HG02970 (cell line): ENCODE measurements at regions not wholly inside any gene's neighbourhood (a gene's known extent, or its start where the extent isn't known, plus 50 kb on each side); places are given as distances from the start of the nearest gene placed in this dataset.

Experiments
- ATAC-seq: cut with Tn5 transposase; IDR thresholded peaks from one replicate; pipeline ENCODE4 v1.9.1; 2021; ENCODE audit warnings: mild to moderate bottlenecking, moderate library complexity, moderate number of reproducible peaks; ENCODE audit not compliant: unreplicated experiment, low FRiP score

DNA sequence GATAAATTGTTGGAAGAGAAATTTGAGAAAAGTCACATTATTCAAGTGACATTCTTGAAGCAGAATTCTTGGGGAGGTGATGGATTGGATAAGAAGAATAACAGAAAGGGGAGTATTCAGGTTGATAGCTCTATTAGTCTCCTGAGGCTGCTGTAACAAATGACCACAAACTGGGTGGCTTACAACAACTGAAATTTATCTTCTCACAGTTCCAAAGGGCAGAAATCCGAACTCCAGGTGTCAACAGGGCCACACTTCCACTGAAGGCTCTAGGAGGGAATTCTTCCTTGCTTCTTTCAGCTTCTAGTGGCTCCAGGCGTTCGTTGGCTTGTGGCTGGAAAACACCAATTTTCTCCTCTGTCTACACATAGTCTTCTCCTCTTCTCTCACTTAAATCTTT, 99.8 kb downstream of the TES start:
- no peak for ATAC-seq

DNA sequence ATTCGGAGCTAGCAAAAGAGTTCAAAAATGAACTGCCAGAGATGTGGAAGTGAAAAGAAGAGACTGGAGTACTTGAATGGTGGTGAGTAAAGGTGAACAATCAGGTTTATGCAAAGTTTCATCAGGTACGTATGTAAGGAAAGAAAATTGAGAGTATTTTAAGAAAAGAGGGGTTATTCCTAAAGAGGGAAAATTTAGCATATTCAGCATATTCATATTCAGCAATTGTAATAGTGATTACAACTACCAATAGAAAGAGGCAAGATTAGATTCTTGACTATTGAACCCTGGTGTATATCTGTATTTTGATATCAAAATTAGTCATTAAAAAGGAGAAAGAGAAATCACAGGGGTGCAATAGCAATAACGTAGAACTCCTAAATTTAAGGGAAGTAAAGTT, 100.9 kb downstream of the TES start:
- ATAC-seq: no peak

DNA sequence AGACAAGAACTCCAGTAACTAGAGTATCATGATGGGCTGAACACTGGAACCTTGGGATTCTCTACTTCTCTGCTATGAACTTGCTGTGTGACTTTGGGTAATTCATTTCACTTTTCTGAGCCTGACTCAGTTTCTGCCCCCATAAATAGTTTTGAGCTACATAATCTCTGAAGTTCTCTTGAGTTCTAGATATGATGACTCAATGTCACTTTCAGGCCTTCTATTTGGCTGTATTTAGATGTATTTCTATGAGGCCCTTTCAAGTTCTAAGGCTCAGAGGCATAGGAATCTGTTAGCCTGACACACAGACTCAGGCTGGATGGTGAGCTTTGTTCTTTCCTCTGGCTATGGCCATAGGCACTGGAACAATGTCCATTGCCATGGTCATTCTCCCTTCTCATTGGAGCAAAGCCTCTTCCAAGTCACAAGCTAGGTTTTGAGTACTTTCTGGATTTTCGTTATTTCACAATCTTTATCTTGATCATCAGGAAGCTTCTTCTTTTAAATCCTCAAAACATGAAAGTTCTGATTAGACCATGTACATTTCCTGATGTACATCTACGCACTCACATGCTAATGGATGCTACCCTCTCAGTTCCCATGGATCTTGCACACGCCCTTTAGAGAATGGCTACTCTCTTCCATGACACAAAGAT, 101.6 kb downstream of the TES start:
- no peak for ATAC-seq

DNA sequence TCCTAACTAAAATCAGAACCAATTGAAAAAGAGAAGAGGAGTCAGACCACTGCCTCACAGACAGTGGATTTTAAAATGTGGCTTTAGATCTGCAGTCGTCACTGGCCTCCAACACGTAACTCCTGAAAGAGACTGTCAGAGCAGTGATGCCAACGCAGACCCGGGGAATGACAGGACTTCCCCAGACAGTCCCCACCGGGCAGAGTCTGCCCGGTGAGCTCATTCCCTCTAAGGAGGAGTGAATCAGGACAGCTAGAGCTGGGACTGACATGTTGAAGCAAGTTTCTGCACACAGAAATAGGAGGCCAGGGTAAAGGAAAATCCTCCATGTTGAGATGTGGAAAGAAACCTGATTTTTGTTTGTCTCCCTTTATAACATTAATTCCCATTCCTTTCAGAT, 105.0 kb downstream of the TES start:
- no peak for ATAC-seq

DNA sequence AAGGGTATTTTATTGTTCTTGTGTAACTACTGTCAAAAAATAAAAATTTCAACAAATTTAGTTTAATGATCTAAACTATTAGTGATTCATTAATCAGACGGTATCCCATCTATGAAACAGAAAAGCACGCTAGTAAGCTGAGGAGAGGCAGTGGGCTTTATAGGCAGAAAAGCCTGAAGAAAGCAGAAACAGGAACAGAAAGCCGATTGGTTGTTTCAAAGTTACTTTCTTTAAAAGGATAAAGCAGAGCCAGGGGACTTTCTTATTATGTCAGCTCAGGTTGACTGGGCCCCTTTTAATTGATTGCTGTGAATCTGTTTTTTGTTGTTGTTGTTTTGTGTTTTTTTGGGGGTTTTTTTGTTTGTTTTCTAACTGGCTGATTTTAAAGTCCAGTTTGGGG, 105.5 kb downstream of the TES start:
- ATAC-seq: no peak

DNA sequence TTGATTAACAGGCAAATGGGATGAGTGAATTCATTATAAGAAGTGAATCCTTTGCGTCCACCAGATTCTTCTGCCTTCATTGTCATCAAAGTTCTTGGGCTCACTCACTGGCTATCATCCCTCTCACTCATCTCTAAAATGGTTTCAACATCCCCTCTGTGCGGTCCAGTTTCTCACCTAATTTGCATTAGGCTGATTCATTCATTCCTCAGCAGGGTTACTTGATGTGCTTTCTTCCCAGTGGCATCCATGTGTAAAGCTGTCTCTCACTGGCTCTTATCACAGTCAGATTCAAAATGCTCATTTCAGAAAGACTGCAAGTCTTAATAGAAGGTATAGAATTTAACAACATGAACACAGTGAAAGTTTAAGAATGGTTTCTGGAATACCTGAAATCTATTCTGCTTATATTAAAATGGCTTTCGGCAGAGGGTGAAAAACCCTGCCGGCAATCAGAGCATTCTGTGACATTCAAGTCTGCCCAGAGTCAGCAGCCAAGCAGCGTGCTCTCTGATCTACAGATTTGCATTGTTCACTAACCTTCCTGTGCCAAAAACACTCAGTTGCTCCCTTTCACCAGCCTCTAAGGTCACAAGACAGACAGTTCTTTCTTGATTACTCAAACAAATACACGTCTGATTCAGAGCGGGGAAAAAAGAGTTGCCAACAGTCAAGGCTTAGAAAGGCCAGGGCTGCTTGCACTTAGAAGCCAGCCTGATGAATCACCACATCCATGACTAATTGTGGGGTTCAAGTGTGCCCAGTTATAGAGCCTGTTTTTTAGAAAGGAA, 106.7 kb downstream of the TES start:
- ATAC-seq: peak; percentile 90

DNA sequence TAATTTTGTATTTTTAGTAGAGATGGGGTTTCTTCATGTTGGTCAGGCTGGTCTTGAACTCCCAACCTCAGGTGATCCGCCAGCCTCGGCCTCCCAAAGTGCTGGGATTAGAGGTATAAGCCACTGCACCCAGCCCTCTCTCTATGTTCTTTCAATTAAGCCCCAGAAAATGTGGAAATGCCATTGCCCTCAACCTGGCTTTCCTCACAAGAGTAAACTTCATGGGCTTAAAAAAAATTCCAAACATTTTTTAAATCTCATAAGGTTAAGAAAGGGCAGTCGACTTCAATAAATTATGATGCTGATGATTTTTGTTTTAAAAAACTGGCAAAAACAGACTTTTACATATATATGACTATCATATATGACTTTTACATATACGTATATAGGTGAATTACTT, 107.6 kb downstream of the TES start:
- ATAC-seq: no peak

DNA sequence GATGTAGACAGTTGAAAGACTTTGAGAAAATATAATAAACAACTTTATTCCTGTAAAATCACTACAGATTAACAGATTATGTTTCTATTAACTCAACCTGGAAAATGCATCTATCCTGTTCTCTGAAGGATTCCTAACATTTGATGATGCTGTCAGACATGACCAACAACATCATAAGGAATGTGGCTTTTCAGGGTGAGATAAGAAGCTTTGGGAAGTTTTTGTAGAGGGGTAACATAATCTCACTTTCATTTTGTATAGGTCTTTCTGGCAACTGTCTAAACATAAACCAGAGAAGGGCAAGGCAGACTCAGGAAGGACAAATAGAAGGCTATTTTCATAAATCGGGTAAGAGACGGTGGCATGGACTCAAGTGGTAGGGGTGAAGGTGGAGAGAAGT, 112.2 kb downstream of the TES start:
- ATAC-seq: no peak

DNA sequence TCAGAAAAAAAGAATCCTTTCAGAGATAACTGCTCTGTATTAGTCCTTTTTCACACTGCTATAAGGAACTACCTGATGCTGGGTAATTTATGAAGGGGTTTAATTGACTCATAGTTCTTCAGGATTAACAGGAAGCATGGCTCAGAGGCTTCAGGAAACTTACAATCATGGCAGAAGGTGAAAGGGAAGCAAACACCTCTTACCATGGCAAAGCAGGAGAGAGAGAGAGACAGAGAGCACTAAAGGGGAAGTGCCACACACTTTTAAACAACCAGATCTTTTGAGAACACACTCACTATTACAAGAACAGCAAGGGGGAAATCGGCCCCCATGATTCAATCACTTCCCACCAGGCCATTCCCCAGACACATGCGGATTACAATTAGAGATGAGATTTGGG, 114.2 kb downstream of the TES start:
- no peak for ATAC-seq

DNA sequence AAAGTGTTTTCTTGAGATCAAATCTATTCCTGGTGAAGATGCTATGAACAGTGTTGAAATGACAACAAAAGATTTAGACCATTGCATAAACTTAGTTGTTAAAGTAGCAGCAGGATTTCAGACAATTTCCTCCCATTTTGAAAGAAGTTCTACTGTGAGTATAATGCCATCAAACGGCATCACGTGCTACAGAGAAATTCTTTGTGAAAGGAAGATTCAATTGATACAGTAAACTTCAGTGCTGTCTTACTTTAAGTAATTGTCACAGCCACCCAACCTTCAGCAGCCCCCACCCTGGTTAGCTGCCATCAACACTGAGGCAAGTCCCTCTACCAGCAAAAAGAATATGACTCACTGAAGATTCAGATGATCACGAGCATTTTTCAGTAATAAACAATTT, 115.2 kb downstream of the TES start:
- ATAC-seq: no peak

DNA sequence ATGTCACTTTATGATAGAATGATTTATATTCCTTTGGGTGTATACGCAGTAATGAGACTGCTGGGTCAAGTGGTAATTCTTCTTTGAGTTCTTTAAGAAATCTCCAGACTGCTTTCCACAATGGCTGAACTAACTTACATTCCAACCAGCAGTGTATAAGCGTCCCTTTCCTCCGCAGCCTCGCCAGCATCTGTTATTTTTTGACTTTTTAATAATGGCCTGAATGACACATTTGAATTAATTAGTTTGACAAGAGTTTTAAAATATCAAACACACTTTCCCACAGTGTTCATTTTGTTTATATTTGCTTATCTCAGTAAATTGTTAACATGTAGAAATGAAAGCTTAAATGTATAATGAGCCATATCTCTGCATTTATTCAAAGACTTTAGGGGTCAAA, 116.8 kb downstream of the TES start:
- ATAC-seq: no peak

DNA sequence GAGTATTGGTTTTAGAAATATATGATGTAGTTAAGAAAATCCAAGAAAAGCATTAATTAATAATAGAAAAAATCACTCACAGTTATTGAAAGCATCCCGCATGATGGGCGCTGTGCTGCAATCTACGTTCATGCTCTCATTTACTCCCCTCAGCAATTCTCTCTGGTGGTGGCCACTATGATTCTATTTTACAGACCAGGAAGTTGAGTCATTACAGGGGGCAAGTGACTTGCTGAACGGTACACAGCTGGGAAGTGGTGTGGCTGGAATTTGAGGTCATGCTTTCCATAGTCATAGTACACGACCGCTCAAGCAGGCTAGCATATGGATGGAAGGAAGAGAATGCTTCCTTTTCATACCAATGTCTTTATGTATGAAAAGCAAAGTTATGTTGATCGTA, 117.4 kb downstream of the TES start:
- ATAC-seq: no peak

DNA sequence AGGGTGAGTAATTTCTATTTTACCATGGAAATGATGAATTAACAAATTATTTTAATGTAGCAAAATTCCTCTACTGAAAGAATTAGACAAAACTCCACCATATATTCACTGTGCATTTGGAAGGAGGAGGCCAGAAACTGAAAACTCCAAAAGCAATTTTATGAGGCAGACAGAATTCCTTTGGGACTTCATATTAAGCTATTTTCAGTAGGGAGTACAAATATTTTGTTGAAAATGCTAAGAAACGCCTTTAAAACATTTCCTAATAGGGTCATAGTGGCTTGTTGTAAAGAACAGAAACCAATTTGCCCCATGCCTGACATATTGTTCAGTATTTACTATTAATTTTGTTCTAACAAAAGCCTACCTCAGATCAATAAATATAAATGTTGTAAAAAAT, 117.8 kb downstream of the TES start:
- no peak for ATAC-seq

DNA sequence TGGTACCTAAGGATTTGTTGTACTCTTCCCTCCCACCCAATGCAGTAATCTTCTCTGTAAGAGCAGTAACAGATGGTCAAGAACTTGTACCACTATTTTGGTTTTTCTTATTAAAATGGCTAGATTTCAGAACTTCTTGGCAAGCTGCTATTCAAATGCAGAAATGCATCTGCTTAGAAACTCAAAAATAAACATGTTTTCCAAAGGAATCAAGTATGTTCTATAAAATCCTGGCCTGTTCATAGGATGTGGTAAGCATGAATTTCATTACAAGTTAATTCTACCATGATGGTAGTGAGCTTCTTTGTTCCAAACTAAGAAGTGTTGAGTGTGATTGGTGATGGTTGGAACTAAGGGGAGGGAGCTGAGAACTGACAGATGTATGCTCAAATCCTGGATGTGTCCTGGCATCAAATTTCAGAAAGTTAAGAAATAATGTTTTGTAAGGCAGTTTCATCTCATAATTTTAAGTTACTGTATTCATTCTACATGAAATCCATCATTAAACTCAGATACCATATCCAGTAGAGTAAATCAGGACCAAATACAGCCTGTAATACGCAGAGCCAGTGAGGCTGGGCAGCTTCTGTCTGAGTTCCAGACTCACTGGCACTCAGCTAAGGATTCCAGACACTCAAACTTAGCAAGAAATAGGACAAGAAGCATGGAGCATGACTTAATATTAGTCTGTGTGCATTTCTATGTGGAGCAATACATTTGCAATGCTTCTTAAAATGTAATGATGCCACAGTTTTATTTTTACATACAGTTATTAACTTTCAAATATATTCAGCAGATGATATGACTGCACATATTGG, 119.6 kb downstream of the TES start:
- no peak for ATAC-seq

DNA sequence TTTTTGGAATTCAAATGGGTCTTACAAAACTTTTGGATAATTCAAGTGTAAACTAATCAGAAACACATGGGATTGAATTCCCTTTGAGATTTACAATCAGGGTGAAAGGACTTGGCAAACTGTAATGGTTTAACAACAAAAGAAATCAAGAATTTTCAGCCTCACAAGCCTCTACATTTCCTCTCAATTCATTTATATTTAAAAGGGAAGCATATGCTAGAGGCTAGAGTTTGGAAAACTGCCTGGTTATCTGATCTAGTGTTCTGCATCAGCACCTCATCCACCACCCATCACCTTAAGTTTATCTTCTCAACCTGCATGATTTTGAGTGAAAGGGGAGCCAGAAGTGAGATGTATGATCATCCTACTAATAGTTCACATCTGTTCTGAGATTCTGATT, 120.7 kb downstream of the TES start:
- ATAC-seq: no peak

DNA sequence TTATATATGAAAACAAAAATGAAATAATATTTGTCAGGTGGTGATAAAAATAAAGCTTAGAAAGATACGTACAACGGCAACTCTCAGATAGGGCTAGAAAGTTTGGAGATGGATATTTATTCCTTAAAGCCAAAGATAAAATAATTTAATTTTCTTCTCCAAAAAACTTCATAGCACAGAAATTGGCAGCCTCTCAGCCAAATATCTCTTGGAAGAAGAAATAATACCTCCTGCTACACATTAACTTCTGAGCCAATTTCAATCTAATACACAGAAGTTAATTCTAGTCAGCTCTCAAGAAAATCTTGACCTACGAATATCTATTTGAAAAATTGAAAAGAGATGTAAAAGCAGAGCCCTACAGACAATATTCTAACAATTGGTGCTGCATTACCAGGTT, 122.4 kb downstream of the TES start:
- no peak for ATAC-seq

DNA sequence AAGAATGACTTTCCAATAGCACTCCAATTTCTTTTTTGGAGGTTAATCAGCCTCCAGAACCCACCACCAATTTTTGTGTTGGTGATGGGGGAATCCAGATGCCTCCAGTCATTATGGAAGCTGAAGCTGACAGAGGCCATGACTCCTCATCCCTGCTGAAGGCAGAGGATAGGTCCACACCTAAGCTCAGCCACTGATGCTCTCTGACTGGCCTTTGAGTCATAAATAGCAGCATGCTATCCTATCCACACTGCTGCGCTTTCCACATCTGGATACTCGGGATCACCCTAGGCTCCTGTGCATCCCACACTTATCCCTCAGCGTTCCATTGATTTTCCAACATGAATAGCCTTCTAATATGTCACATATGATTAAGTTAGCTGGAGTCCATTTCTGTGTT, 124.2 kb downstream of the TES start:
- no peak for ATAC-seq

DNA sequence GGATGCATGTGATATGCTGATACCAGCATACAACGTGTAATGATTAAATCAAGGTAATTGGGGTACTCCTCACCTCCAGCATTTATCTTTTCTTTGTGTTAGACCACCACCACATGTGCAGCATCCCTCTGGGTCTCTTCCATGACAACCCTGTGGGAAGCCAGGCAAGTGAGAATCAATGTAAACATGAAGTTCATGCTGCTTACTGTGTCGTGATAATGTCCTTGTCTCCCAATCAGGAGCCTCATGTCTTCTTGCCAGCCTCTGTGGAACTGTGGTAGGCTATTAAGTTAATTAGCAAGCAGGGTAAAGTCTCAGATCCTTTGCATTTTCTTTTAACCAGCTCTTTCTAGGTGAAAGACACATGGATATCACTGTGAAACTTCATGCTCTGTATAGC, 126.7 kb downstream of the TES start:
- ATAC-seq: no peak

DNA sequence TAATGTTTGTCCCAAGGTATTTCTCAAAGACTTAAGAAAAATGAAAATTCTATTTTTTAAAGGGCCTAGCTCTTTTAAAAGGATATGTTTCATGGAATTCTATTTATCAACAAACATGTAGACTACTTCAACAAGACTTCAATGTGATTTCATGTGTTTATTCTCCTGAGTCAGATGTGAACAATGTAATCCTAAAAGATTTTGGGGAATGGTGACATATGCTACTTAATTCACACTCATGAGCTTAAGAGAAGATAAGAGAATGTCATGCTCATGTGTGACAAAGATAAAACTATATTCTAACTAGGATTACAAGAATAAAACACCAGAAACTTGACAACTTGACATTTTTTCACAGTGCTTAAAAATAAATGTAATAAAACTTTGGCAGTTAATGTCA, 127.5 kb downstream of the TES start:
- no peak for ATAC-seq

DNA sequence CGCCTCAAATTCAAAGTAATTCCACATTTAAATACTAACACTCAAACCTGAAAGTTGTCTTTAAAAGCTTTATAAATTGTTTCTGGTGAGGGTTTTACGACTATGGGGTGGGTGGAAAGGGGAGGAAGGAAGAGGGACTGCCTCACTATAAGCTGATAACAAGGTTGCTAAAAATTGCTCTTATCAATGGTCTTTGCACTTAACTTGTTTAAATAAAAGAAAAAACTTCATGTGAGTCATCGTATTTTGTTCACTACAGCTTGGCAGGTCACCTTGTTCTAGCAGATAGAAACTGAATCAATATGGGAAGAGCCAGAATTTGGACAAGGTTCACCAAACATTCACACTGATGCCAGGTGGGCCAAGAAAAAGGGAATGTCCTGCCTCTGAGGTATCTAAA, 129.2 kb downstream of the TES start:
- ATAC-seq: no peak

DNA sequence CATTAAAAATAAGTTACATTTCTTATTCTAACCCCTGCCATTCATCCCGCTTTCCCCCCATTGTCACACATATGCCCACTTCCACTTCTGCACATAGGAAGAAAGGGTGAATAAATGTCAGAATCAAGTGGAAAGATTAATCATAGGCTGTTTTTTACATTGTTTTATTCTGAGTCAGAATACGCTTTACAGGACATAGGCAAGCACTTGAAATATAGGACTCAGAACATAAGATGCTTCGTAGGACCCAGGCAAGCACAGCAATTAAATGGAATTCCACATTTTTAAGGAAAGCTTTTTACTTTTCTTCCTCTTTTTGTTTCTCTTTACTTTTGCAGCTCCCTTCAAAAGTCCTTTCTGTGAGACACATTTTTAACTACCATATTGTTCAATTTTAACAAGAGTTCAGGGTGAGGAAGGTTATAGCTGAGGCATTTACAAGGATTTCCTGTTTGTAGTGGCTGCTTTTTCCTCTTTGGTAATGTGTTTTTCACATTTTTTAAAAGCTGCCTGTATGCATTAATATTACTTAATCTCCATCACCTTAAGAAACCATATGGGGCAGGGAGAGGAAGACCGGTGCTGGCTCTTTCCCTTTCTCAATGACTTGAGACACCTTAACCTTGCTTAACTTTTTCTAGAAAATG, 130.0 kb downstream of the TES start:
- no peak for ATAC-seq
